B cell (primary cell): ENCODE measurements at regions not wholly inside any gene's neighbourhood (a gene's known extent, or its start where the extent isn't known, plus 50 kb on each side); places are given as distances from the start of the nearest gene placed in this dataset.

Experiments used
- ATAC-seq: fragments of 200-7000 bp; cut with Tn5 transposase; one replicate; pipeline ENCODE4 v1.10.0; 2021; ENCODE audit warnings: low read depth, mild to moderate bottlenecking, moderate number of reproducible peaks, moderate library complexity
- CTCF ChIA-PET: fragments of 350-600 bp; sonication (Branson Sonifier 250); formaldehyde crosslinking; loops from one replicate; lab custom pipeline; 2021; ENCODE audit warnings: antibody characterized with exemption, inconsistent platforms; lab: Charles Lee
- POLR2A ChIA-PET: fragments of 350-600 bp; sonication (Branson Sonifier 250); formaldehyde crosslinking; loops from one replicate; lab custom pipeline; 2021; ENCODE audit warnings: antibody characterized with exemption; lab: Charles Lee
- DNase-seq: peaks from one replicate; pipeline ENCODE4 v3.0.0; 2013
- H2AFZ ChIP-seq: 2 replicates; pipeline ENCODE4 v1.6.1; 2012; ENCODE audit warnings: mild to moderate bottlenecking, low read depth, low read length; ENCODE audit not compliant: insufficient read depth, poor library complexity, severe bottlenecking
- H3K27ac ChIP-seq, 2 donors: 1 replicate in 1 of 2; 2 replicates in 1 of 2; pipeline ENCODE4 v1.5.1; 2012 to 2013; ENCODE audit warnings: low read length in 2 of 2, mild to moderate bottlenecking in 2 of 2, moderate library complexity in 1 of 2
- H3K27me3 ChIP-seq, 4 experiments: fragments of 200-600 bp in 1 of 4; sonication (generic) in 1 of 4; replicated peaks in 1 of 4; 1 replicate in 2 of 4; 2 replicates in 2 of 4; pipeline versions ENCODE4 v1.6.1 to v1.7.0; 2013 to 2016; ENCODE audit warnings: low read length in 3 of 4, mild to moderate bottlenecking in 2 of 4, mixed read lengths in 1 of 4, moderate library complexity in 1 of 4; ENCODE audit not compliant: insufficient read depth in 4 of 4, control insufficient read depth in 3 of 4; ENCODE audit errors: control extremely low read depth in 1 of 4
- H3K36me3 ChIP-seq, 2 experiments: replicated peaks in 1 of 2; 1 replicate in 1 of 2; 2 replicates in 1 of 2; pipeline versions ENCODE4 v1.6.1 to v1.7.1; 2013; ENCODE audit warnings: low read length in 1 of 2; ENCODE audit not compliant: insufficient read depth in 2 of 2, control insufficient read depth in 1 of 2; ENCODE audit errors: control extremely low read depth in 1 of 2, extremely low read depth in 1 of 2
- H3K4me1 ChIP-seq, 2 donors: fragments of 200-600 bp in 1 of 2; sonication (generic) in 1 of 2; 1 replicate in 1 of 2; 2 replicates in 1 of 2; pipeline versions ENCODE4 v1.5.1 to v1.6.1; 2013 to 2017; ENCODE audit warnings: low read length in 2 of 2; ENCODE audit not compliant: control insufficient read depth in 2 of 2, insufficient read depth in 2 of 2
- H3K4me2 ChIP-seq: replicated peaks from 2 replicates; pipeline ENCODE3; 2012; ENCODE audit warnings: mild to moderate bottlenecking, low read depth, low read length; ENCODE audit not compliant: poor library complexity, severe bottlenecking
- H3K4me3 ChIP-seq, 5 experiments: fragments of 200-600 bp in 1 of 5; sonication (generic) in 1 of 5; 1 replicate in 3 of 5; 2 replicates in 2 of 5; pipeline versions ENCODE4 v1.5.1 to v1.7.0; 2011 to 2016; ENCODE audit warnings: low read length in 4 of 5, mild to moderate bottlenecking in 4 of 5, low read depth in 2 of 5, control low read depth in 1 of 5, moderate library complexity in 1 of 5; ENCODE audit not compliant: insufficient read depth in 1 of 5; ENCODE audit errors: control extremely low read depth in 1 of 5, extremely low read depth in 1 of 5
- H3K79me2 ChIP-seq: fragments of 200-600 bp; sonication (generic); one replicate; pipeline ENCODE4 v1.6.0; 2016; ENCODE audit warnings: low read length; ENCODE audit not compliant: control insufficient read depth, insufficient read depth
- H3K9ac ChIP-seq: fragments of 200-600 bp; sonication (generic); 2 replicates; pipeline ENCODE4 v1.6.1; 2017; ENCODE audit warnings: mild to moderate bottlenecking, low read length, moderate library complexity
- H3K9me3 ChIP-seq, 3 donors: one replicate each; pipeline versions ENCODE4 v1.6.1 to v1.7.1; 2013; ENCODE audit warnings: low read length in 2 of 3; ENCODE audit not compliant: control insufficient read depth in 2 of 3, insufficient read depth in 1 of 3; ENCODE audit errors: control extremely low read depth in 1 of 3
- H4K20me1 ChIP-seq: 2 replicates; pipeline ENCODE4 v1.6.0; 2012; ENCODE audit warnings: mild to moderate bottlenecking, low read length; ENCODE audit not compliant: insufficient read depth, control insufficient read depth, poor library complexity, severe bottlenecking
- H3K27ac Mint-ChIP-seq: one replicate; pipeline ENCODE4 v1.8.0; 2021; ENCODE audit warnings: mixed read lengths
- H3K27me3 Mint-ChIP-seq: one replicate; pipeline ENCODE4 v1.8.0; 2021; ENCODE audit warnings: mixed read lengths
- H3K4me1 Mint-ChIP-seq: one replicate; pipeline ENCODE4 v1.8.0; 2021; ENCODE audit warnings: mixed read lengths
- H3K4me3 Mint-ChIP-seq: one replicate; pipeline ENCODE4 v1.8.0; 2021; ENCODE audit warnings: mixed read lengths
- H3K9me3 Mint-ChIP-seq: one replicate; pipeline ENCODE4 v1.8.0; 2022; ENCODE audit warnings: mixed read lengths; ENCODE audit not compliant: insufficient read depth
- EZH2 ChIP-seq: IDR thresholded peaks from 2 replicates; pipeline ENCODE4 v1.6.1; 2012; ENCODE audit warnings: borderline replicate concordance, low read depth, mild to moderate bottlenecking, moderate library complexity, low read length; ENCODE audit not compliant: insufficient read depth, poor library complexity, severe bottlenecking
- WGBS: methylation state at CpG from one replicate; pipeline ENCODE4 v1.1.5; 2013; ENCODE audit warnings: missing lambda C conversion rate; ENCODE audit not compliant: insufficient coverage; 5-methylcytosine and 5-hydroxymethylcytosine counted together
- intact Hi-C: fragments of 100-400 bp; cut with micrococcal nuclease; formaldehyde crosslinking; loops from one replicate; pipeline ENCODE4 v1.10.0; 2022
- TF ChIP-seq, protein P1 (sequence below): fragments of 200-600 bp; IDR thresholded peaks from one replicate; pipeline ENCODE4 v1.8.0; 2022; ENCODE audit warnings: antibody characterized with exemption, mild to moderate bottlenecking

- Histone ChIP-seq H3K9me3 (peaks cover 0 to 4% (median 0%) of the 10 kb centered on the region in 3 donors), H3K4me3 (no peak overlapping the region), H3K36me3 (no peaks in the 10 kb centered on the region), H3K4me2 (no peak overlapping the region), H2AFZ (no peak overlapping the region), H3K4me1 (no peaks in the 10 kb centered on the region), H3K9ac (no peak overlapping the region), H3K27ac (no peak overlapping the region), H3K27me3 (no peaks in the 10 kb centered on the region), H4K20me1 (no peaks in the 10 kb centered on the region), H3K79me2 (no peaks in the 10 kb centered on the region)
- Mint-ChIP-seq H3K4me1 (no peaks in the 10 kb centered on the region), H3K27ac (no peak overlapping the region), H3K4me3 (no peak overlapping the region), H3K9me3 (peaks cover 2% of the 10 kb centered on the region), H3K27me3 (no peaks in the 10 kb centered on the region)
- no peak for ATAC-seq
- TF ChIP-seq, protein P1, sequence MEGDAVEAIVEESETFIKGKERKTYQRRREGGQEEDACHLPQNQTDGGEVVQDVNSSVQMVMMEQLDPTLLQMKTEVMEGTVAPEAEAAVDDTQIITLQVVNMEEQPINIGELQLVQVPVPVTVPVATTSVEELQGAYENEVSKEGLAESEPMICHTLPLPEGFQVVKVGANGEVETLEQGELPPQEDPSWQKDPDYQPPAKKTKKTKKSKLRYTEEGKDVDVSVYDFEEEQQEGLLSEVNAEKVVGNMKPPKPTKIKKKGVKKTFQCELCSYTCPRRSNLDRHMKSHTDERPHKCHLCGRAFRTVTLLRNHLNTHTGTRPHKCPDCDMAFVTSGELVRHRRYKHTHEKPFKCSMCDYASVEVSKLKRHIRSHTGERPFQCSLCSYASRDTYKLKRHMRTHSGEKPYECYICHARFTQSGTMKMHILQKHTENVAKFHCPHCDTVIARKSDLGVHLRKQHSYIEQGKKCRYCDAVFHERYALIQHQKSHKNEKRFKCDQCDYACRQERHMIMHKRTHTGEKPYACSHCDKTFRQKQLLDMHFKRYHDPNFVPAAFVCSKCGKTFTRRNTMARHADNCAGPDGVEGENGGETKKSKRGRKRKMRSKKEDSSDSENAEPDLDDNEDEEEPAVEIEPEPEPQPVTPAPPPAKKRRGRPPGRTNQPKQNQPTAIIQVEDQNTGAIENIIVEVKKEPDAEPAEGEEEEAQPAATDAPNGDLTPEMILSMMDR = no peak
- TF ChIP-seq EZH2 = no peak
- WGBS = 81% methylated on average over 4 of the region's 4 CpGs
- ChIA-PET POLR2A (no interaction called here), CTCF (no interaction called here)
- DNase-seq = no peak
- intact Hi-C loops = no loop called here
Measured at GRCh38 chr2:184169366-184169765, 429.0 kb upstream of the ZNF804A start.

DNA sequence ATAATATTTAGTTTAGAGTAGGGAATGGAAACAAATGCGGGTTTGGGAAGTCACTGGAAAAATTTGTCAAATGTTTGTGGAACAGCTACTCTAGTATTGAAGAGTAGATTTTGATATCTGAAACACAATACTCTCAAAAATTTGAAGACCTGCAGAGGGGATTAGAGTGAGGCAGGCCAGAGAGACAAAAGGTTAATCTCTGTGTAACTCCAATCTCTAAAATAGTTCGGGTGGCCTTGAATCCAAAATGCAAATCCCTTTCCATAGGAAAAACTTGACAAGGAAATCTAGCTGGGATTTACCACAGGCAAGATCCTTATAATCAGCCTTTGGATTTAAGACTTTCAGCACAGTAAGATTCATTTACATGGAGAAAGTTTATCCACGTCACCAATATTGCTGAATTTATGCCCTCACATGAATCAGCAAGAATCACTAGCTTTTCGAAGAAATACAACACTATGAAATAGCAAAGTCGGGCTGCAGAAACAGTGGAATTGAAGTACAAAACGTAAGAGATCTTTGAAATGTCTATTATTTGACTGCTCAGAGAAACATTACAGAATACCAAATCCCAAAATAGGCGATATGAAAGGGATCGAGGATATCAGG, 423.7 kb upstream of the ZNF804A start:
- no peak overlapping the region for H3K9ac ChIP-seq
- H3K79me2 ChIP-seq = no peaks in the 10 kb centered on the region
- ATAC-seq = no peak
- TF ChIP-seq, protein P1 = no peak
- no peak for TF ChIP-seq EZH2
- H4K20me1 ChIP-seq = no peaks in the 10 kb centered on the region
- POLR2A ChIA-PET = no interaction called here
- DNase-seq = no peak
- Mint-ChIP-seq H3K27ac (no peak overlapping the region), H3K4me3 (no peak overlapping the region), H3K27me3 (no peaks in the 10 kb centered on the region), H3K4me1 (no peaks in the 10 kb centered on the region), H3K9me3 (peaks cover 3% of the 10 kb centered on the region)
- H3K27me3 ChIP-seq = no peaks in the 10 kb centered on the region
- no peak overlapping the region for H3K4me2 ChIP-seq
- no peak overlapping the region for H2AFZ ChIP-seq
- intact Hi-C loops = no loop called here
- H3K4me3 ChIP-seq = no peak overlapping the region
- no peaks in the 10 kb centered on the region for H3K4me1 ChIP-seq
- no peak overlapping the region for H3K27ac ChIP-seq
- CTCF ChIA-PET = no interaction called here
- no peaks in the 10 kb centered on the region for H3K9me3 ChIP-seq
- 100% methylated on average over 1 of the region's 8 CpGs for WGBS
- no peaks in the 10 kb centered on the region for H3K36me3 ChIP-seq
